ENCODE measurements at regions not wholly inside any gene's neighbourhood (a gene's known extent, or its start where the extent isn't known, plus 50 kb on each side); places are given as distances from the start of the nearest gene placed in this dataset.

- no peak for DNase-seq (ENCODE audit: extremely low spot score)
- Histone ChIP-seq H3K4me3 (ENCODE audit: low read depth, low read length) (no peak overlapping the region), H3K36me3 (ENCODE audit: insufficient read depth) (no peaks in the 10 kb centered on the region), H3K27ac (ENCODE audit: low read depth) (no peak overlapping the region), H3K4me1 (ENCODE audit: insufficient read depth) (peaks cover 2% of the 10 kb centered on the region)
- 66% methylated on average over 3 of the region's 3 CpGs for WGBS
These were observed 55.9 kb upstream of the RERGL start for GRCh38 chr12:18145924-18146323.

GRCh38 chr12:18141048-18141982 lies 51.3 kb upstream of the RERGL start:
- Histone ChIP-seq H3K4me1 (ENCODE audit: insufficient read depth) (no peaks in the 10 kb centered on the region), H3K4me3 (ENCODE audit: low read depth, low read length) (no peak overlapping the region), H3K36me3 (ENCODE audit: insufficient read depth) (no peaks in the 10 kb centered on the region), H3K27ac (ENCODE audit: low read depth) (no peak overlapping the region)
- 55% methylated on average over 4 of the region's 4 CpGs for WGBS
- no peak for DNase-seq (ENCODE audit: extremely low spot score)

- H3K36me3 ChIP-seq (ENCODE audit: insufficient read depth): no peaks in the 10 kb centered on the region
- H3K4me1 ChIP-seq (ENCODE audit: insufficient read depth): no peaks in the 10 kb centered on the region
- WGBS: 4% methylated on average over 1 of the region's 1 CpG
- DNase-seq (ENCODE audit: extremely low spot score): no peak
- H3K27ac ChIP-seq (ENCODE audit: low read depth): no peak overlapping the region
- no peak overlapping the region for H3K4me3 ChIP-seq (ENCODE audit: low read depth, low read length)
These were observed 50.1 kb upstream of the RERGL start for GRCh38 chr12:18139989-18140596.

All from urinary bladder (tissue), 3 donors.